K562 (cell line): ENCODE measurements at regions not wholly inside any gene's neighbourhood (a gene's known extent, or its start where the extent isn't known, plus 50 kb on each side); places are given as distances from the start of the nearest gene placed in this dataset.

Experiments used
- CTCF ChIP-seq, 3 experiments: IDR thresholded peaks in 2 of 3; conservative IDR thresholded peaks in 1 of 3; 2 replicates each; pipeline ENCODE4 v1.5.1; 2011 to 2012; ENCODE audit warnings: low read length in 3 of 3, mild to moderate bottlenecking in 3 of 3, control low read depth in 2 of 3, improper control_type of control experiment in 1 of 3, inconsistent platforms in 1 of 3, low read depth in 1 of 3, mixed read lengths in 1 of 3, moderate library complexity in 1 of 3; ENCODE audit not compliant: insufficient read depth in 2 of 3
- EP300 ChIP-seq: IDR thresholded peaks from 2 replicates; pipeline ENCODE4 v1.6.1; 2012; ENCODE audit warnings: low read length, improper control_type of control experiment
- FOXP4 ChIP-seq: sonication (generic); formaldehyde crosslinking; IDR thresholded peaks from 2 replicates; pipeline ENCODE4 v1.8.0; 2022; ENCODE audit warnings: mild to moderate bottlenecking, missing genetic modification reagents, borderline replicate concordance
- NFIC ChIP-seq: fragments of 450-650 bp; IDR thresholded peaks from 2 replicates; pipeline ENCODE4 v1.6.1; 2017; ENCODE audit warnings: mild to moderate bottlenecking, inconsistent platforms
- NUFIP1 ChIP-seq: fragments of 450-650 bp; IDR thresholded peaks from 2 replicates; pipeline ENCODE4 v1.6.1; 2018; ENCODE audit not compliant: partially characterized antibody
- POLR2A ChIP-seq: fragments of 450-650 bp; conservative IDR thresholded peaks from 2 replicates; pipeline ENCODE4 v1.6.1; 2016
- RB1 ChIP-seq: fragments of 450-650 bp; IDR thresholded peaks from 2 replicates; pipeline ENCODE4 v1.6.1; 2017; ENCODE audit warnings: low read depth, mild to moderate bottlenecking
- SPI1 ChIP-seq: IDR thresholded peaks from 2 replicates; pipeline ENCODE4 v1.6.1; 2011; ENCODE audit warnings: low read depth, low read length, control low read depth, borderline replicate concordance
- STAT6 ChIP-seq: sonication (generic); formaldehyde crosslinking; IDR thresholded peaks from 2 replicates; pipeline ENCODE4 v1.8.1; 2023; ENCODE audit warnings: mild to moderate bottlenecking, missing genetic modification reagents
- TF ChIP-seq, protein P1 (sequence below): sonication (generic); formaldehyde crosslinking; IDR thresholded peaks from 2 replicates; pipeline ENCODE4 v1.9.0; 2022; ENCODE audit warnings: mild to moderate bottlenecking, missing genetic modification reagents
- TF ChIP-seq, protein P2 (sequence below): fragments of 450-650 bp; formaldehyde crosslinking; IDR thresholded peaks from 2 replicates; pipeline ENCODE4 v1.4.0; 2020; ENCODE audit warnings: mild to moderate bottlenecking, mixed read lengths

GRCh38 chr11:116059919-116060318, 555.7 kb upstream of the CADM1 start:
- TF ChIP-seq, protein P1, sequence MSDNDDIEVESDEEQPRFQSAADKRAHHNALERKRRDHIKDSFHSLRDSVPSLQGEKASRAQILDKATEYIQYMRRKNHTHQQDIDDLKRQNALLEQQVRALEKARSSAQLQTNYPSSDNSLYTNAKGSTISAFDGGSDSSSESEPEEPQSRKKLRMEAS (CRISPR knock-in tag): no peak
- TF ChIP-seq, protein P2, sequence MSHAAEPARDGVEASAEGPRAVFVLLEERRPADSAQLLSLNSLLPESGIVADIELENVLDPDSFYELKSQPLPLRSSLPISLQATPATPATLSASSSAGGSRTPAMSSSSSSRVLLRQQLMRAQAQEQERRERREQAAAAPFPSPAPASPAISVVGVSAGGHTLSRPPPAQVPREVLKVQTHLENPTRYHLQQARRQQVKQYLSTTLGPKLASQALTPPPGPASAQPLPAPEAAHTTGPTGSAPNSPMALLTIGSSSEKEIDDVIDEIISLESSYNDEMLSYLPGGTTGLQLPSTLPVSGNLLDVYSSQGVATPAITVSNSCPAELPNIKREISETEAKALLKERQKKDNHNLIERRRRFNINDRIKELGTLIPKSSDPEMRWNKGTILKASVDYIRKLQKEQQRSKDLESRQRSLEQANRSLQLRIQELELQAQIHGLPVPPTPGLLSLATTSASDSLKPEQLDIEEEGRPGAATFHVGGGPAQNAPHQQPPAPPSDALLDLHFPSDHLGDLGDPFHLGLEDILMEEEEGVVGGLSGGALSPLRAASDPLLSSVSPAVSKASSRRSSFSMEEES (CRISPR knock-in tag): no peak
- TF ChIP-seq SPI1 (no peak), RB1 (no peak), NUFIP1 (no peak), POLR2A (no peak), STAT6 (no peak), FOXP4 (no peak), EP300 (no peak), NFIC (no peak), CTCF (IDR thresholded peaks at IDR 0.05 in 2 of 3, conservative IDR thresholded peaks at IDR 0.05 in 1 of 3; ENCODE audit: insufficient read depth in 2 of 3, low read depth in 1 of 3, low read length in 3 of 3) (no peak)
